OCI-LY7 (cell line): ENCODE measurements at regions not wholly inside any gene's neighbourhood (a gene's known extent, or its start where the extent isn't known, plus 50 kb on each side); places are given as distances from the start of the nearest gene placed in this dataset.

Experiments used
- EZH2phosphoT487 ChIP-seq: fragments of 200-600 bp; sonication (generic); IDR thresholded peaks from 2 replicates; pipeline ENCODE4 v1.6.1; 2018; ENCODE audit warnings: low read depth, borderline replicate concordance, mild to moderate bottlenecking, mixed run types, antibody characterized with exemption, low read length, moderate library complexity, mixed read lengths
- TF ChIP-seq, protein P1 (sequence below): fragments of 200-600 bp; sonication (generic); conservative IDR thresholded peaks from 2 replicates; pipeline ENCODE4 v1.5.1; 2014; ENCODE audit warnings: mild to moderate bottlenecking, antibody characterized with exemption, low read length, moderate library complexity, mixed read lengths

DNA sequence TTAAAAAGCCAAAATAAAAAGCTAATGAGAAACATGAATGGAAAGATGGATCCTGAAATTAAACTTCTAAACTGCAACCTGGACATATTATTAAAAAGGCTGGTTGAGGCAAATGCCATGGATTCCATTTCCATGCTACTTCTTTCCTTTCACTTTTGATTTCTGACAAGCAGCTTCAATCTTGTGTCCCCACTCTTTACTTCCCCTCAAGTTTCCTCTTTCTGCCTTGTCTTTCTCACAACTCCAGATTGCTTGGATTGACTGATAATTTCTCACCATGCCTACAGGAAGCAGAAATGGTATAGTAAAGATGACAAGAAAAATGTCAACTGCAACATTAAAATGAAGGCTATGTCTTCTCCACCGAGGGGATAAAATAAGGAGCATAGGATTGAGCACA, 1136.7 kb downstream of the TUSC7 start:
- TF ChIP-seq, protein P1, sequence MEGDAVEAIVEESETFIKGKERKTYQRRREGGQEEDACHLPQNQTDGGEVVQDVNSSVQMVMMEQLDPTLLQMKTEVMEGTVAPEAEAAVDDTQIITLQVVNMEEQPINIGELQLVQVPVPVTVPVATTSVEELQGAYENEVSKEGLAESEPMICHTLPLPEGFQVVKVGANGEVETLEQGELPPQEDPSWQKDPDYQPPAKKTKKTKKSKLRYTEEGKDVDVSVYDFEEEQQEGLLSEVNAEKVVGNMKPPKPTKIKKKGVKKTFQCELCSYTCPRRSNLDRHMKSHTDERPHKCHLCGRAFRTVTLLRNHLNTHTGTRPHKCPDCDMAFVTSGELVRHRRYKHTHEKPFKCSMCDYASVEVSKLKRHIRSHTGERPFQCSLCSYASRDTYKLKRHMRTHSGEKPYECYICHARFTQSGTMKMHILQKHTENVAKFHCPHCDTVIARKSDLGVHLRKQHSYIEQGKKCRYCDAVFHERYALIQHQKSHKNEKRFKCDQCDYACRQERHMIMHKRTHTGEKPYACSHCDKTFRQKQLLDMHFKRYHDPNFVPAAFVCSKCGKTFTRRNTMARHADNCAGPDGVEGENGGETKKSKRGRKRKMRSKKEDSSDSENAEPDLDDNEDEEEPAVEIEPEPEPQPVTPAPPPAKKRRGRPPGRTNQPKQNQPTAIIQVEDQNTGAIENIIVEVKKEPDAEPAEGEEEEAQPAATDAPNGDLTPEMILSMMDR: no peak
- no peak for TF ChIP-seq EZH2phosphoT487
